T-helper 2 cell treated with Interferon-gamma antibody and Interleukin-4, amounts not matched to agents 5 μg/mL and 100 μg/mL, for 36 hours (primary cell): ENCODE measurements at regions not wholly inside any gene's neighbourhood (a gene's known extent, or its start where the extent isn't known, plus 50 kb on each side); places are given as distances from the start of the nearest gene placed in this dataset.
"Not testable (repeated sequence)": the region's sequence is repeated elsewhere in the genome, so short reads cannot be mapped to it uniquely, and the experiment has no call there.

Source experiments
- DNase-seq: peaks from one replicate; pipeline ENCODE4 v3.0.0; 2021; ENCODE audit warnings: low spot score
- H3K27ac Mint-ChIP-seq: one replicate; pipeline ENCODE4 v1.8.0; 2021; ENCODE audit warnings: mild to moderate bottlenecking, mixed read lengths
- H3K27me3 Mint-ChIP-seq: one replicate; pipeline ENCODE4 v1.8.0; 2021; ENCODE audit warnings: low read depth, mixed read lengths
- H3K36me3 Mint-ChIP-seq: one replicate; pipeline ENCODE4 v1.8.0; 2021; ENCODE audit warnings: low read depth, mixed read lengths
- H3K4me1 Mint-ChIP-seq: one replicate; pipeline ENCODE4 v1.8.0; 2021; ENCODE audit warnings: low read depth, mixed read lengths
- H3K4me3 Mint-ChIP-seq: one replicate; pipeline ENCODE4 v1.8.0; 2022; ENCODE audit warnings: mild to moderate bottlenecking, moderate library complexity, mixed read lengths
- H3K9me3 Mint-ChIP-seq: one replicate; pipeline ENCODE4 v1.8.0; 2021; ENCODE audit warnings: mixed read lengths

- H3K4me3 Mint-ChIP-seq, result no peak overlapping the region
- no peak overlapping the region for H3K27ac Mint-ChIP-seq
- DNase-seq, result no peak
These were observed 257.4 kb downstream of the PLOD2 start for GRCh38 chr3:145903472-145904013.

GRCh38 chr3:145904138-145904537 lies 256.8 kb downstream of the PLOD2 start:
- Mint-ChIP-seq H3K27ac (no peak overlapping the region), H3K4me1 (no peaks in the 10 kb centered on the region), H3K36me3 (no peaks in the 10 kb centered on the region), H3K9me3 (no peaks in the 10 kb centered on the region), H3K27me3 (no peaks in the 10 kb centered on the region), H3K4me3 (no peak overlapping the region)
- no peak for DNase-seq

More at GRCh38 chr3:145903472-145904013, 257.4 kb downstream of the PLOD2 start:
- H3K4me1 Mint-ChIP-seq, result no peaks in the 10 kb centered on the region
- no peaks in the 10 kb centered on the region for H3K9me3 Mint-ChIP-seq
- no peaks in the 10 kb centered on the region for H3K27me3 Mint-ChIP-seq
- H3K36me3 Mint-ChIP-seq, result no peaks in the 10 kb centered on the region

GRCh38 chr3:145906301-145906700 lies 254.7 kb downstream of the PLOD2 start:
- H3K4me3 Mint-ChIP-seq, result no peak overlapping the region
- no peaks in the 10 kb centered on the region for H3K36me3 Mint-ChIP-seq
- H3K9me3 Mint-ChIP-seq, result no peaks in the 10 kb centered on the region
- no peak overlapping the region for H3K27ac Mint-ChIP-seq
- no peaks in the 10 kb centered on the region for H3K27me3 Mint-ChIP-seq
- no peak for DNase-seq
- H3K4me1 Mint-ChIP-seq, result no peaks in the 10 kb centered on the region

DNA sequence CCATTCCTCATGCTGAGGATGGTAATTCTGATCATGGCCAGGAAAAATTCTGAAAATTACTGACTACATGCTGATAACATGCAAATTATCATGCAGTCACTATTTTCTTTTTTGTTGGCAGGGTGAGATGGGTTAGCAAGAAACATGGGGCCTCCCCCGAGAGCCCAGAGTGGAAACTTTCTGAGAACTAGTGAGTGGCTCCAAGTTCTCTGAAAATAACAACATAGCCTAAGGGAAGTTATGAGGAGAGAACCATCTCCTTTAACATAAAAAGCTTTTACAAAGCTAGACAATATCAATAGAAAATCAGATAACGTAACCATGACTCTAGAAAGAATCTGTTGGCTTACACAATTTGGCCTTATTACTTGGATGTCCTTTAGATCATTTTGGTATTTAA lies 254.2 kb downstream of the PLOD2 start:
- Mint-ChIP-seq H3K27me3 (no peaks in the 10 kb centered on the region), H3K27ac (no peak overlapping the region), H3K9me3 (no peaks in the 10 kb centered on the region), H3K4me1 (no peaks in the 10 kb centered on the region), H3K4me3 (no peak overlapping the region), H3K36me3 (no peaks in the 10 kb centered on the region)
- DNase-seq, result no peak

GRCh38 chr3:145911016-145911415 lies 250.0 kb downstream of the PLOD2 start:
- H3K9me3 Mint-ChIP-seq, result peaks cover 3% of the 10 kb centered on the region
- no peaks in the 10 kb centered on the region for H3K36me3 Mint-ChIP-seq
- no peak overlapping the region for H3K27ac Mint-ChIP-seq
- H3K4me1 Mint-ChIP-seq, result no peaks in the 10 kb centered on the region
- no peak for DNase-seq
- H3K27me3 Mint-ChIP-seq, result no peaks in the 10 kb centered on the region
- no peak overlapping the region for H3K4me3 Mint-ChIP-seq

GRCh38 chr3:145915787-145916186 lies 245.2 kb downstream of the PLOD2 start:
- Mint-ChIP-seq H3K36me3 (no peaks in the 10 kb centered on the region), H3K27ac (no peak overlapping the region), H3K9me3 (peaks cover 16% of the 10 kb centered on the region), H3K4me1 (no peaks in the 10 kb centered on the region), H3K27me3 (no peaks in the 10 kb centered on the region), H3K4me3 (no peak overlapping the region)
- no peak for DNase-seq

GRCh38 chr3:145927736-145928135 lies 233.2 kb downstream of the PLOD2 start:
- H3K4me3 Mint-ChIP-seq, H3K36me3 Mint-ChIP-seq, DNase-seq, H3K27me3 Mint-ChIP-seq, H3K9me3 Mint-ChIP-seq, H3K27ac Mint-ChIP-seq, H3K4me1 Mint-ChIP-seq: not testable (repeated sequence)

GRCh38 chr3:145936971-145937370 lies 224.0 kb downstream of the PLOD2 start:
- no peak overlapping the region for H3K4me3 Mint-ChIP-seq
- no peak for DNase-seq
- H3K27ac Mint-ChIP-seq, result no peak overlapping the region
- H3K9me3 Mint-ChIP-seq, result no peaks in the 10 kb centered on the region
- no peaks in the 10 kb centered on the region for H3K4me1 Mint-ChIP-seq
- no peaks in the 10 kb centered on the region for H3K27me3 Mint-ChIP-seq
- H3K36me3 Mint-ChIP-seq, result no peaks in the 10 kb centered on the region

GRCh38 chr3:145939431-145939830 lies 221.6 kb downstream of the PLOD2 start:
- H3K4me1 Mint-ChIP-seq, result no peaks in the 10 kb centered on the region
- no peaks in the 10 kb centered on the region for H3K27me3 Mint-ChIP-seq
- H3K9me3 Mint-ChIP-seq, result no peaks in the 10 kb centered on the region
- no peak for DNase-seq
- no peak overlapping the region for H3K27ac Mint-ChIP-seq
- H3K36me3 Mint-ChIP-seq, result no peaks in the 10 kb centered on the region
- H3K4me3 Mint-ChIP-seq, result no peak overlapping the region

- Mint-ChIP-seq H3K27me3 (no peaks in the 10 kb centered on the region), H3K27ac (no peak overlapping the region), H3K4me3 (no peak overlapping the region), H3K36me3 (no peaks in the 10 kb centered on the region), H3K4me1 (no peaks in the 10 kb centered on the region), H3K9me3 (no peaks in the 10 kb centered on the region)
- DNase-seq, result no peak
These were observed 218.9 kb downstream of the PLOD2 start for GRCh38 chr3:145942052-145942451.

GRCh38 chr3:145943952-145944351 lies 217.0 kb downstream of the PLOD2 start:
- DNase-seq, result no peak
- Mint-ChIP-seq H3K27me3 (no peaks in the 10 kb centered on the region), H3K9me3 (no peaks in the 10 kb centered on the region), H3K4me3 (no peak overlapping the region), H3K4me1 (no peaks in the 10 kb centered on the region), H3K27ac (no peak overlapping the region), H3K36me3 (no peaks in the 10 kb centered on the region)

- Mint-ChIP-seq H3K4me3 (no peak overlapping the region), H3K4me1 (no peaks in the 10 kb centered on the region), H3K27ac (no peak overlapping the region), H3K27me3 (no peaks in the 10 kb centered on the region), H3K36me3 (no peaks in the 10 kb centered on the region), H3K9me3 (no peaks in the 10 kb centered on the region)
- DNase-seq, result no peak
These were observed 209.5 kb downstream of the PLOD2 start for GRCh38 chr3:145951441-145951840.

DNA sequence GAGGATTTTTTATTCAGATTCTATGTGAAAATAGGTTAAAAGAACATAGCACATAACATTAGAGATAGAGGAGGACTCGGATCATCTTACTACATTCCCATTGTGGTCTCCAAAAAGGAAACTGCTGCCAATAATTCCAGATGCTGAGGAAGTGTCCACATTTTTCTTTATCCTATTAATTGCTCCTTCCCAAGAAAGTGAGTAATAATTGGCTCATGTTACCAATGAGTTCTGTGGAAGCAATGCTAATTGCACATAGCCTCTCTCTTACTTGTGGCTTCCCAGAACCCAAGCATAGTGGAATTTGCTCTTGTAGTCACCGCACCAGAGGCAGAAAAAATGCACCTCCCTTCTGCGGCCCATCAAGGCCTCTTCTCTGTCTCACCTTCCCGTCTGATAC lies 208.4 kb downstream of the PLOD2 start:
- H3K4me3 Mint-ChIP-seq, result no peak overlapping the region
- no peaks in the 10 kb centered on the region for H3K36me3 Mint-ChIP-seq
- no peak for DNase-seq
- H3K4me1 Mint-ChIP-seq, result no peaks in the 10 kb centered on the region
- H3K27ac Mint-ChIP-seq, result no peak overlapping the region
- no peaks in the 10 kb centered on the region for H3K27me3 Mint-ChIP-seq
- peaks cover 1% of the 10 kb centered on the region for H3K9me3 Mint-ChIP-seq

DNA sequence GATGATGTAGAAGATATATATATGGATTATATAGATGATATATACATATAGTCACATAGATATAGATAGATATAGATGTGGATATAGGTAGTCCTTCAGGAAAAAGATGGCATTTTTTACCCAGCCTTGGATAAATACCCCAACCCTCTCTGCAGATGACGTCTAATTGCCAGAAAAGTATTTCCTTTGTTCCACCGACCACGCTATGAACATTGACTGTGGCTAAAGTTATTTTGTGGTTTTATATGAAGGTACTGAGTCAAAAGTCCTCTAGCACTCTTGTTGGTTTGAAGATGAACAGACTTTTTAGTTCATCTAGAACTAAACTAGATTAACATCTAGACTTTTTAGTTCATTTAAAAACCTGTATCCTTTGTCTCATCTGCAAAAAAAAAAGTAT lies 207.7 kb downstream of the PLOD2 start:
- Mint-ChIP-seq H3K27ac (no peak overlapping the region), H3K27me3 (no peaks in the 10 kb centered on the region), H3K4me1 (no peaks in the 10 kb centered on the region), H3K9me3 (peaks cover 4% of the 10 kb centered on the region), H3K4me3 (no peak overlapping the region), H3K36me3 (no peaks in the 10 kb centered on the region)
- no peak for DNase-seq

GRCh38 chr3:145959457-145960088 lies 201.4 kb downstream of the PLOD2 start:
- H3K9me3 Mint-ChIP-seq, result peaks cover 4% of the 10 kb centered on the region

More at GRCh38 chr3:145959457-145960088, 201.4 kb downstream of the PLOD2 start:
- H3K4me1 Mint-ChIP-seq, result no peaks in the 10 kb centered on the region
- H3K27ac Mint-ChIP-seq, result no peak overlapping the region
- H3K36me3 Mint-ChIP-seq, result no peaks in the 10 kb centered on the region
- no peak for DNase-seq
- no peak overlapping the region for H3K4me3 Mint-ChIP-seq
- no peaks in the 10 kb centered on the region for H3K27me3 Mint-ChIP-seq
